Hematopoietic multipotent progenitor cell (in vitro differentiated cells): ENCODE measurements at regions not wholly inside any gene's neighbourhood (a gene's known extent, or its start where the extent isn't known, plus 50 kb on each side); places are given as distances from the start of the nearest gene placed in this dataset.
"Not testable (repeated sequence)": the region's sequence is repeated elsewhere in the genome, so short reads cannot be mapped to it uniquely, and the experiment has no call there.

ENCODE experiments used
- DNase-seq, 3 donors: peaks; one replicate each; pipeline ENCODE4 v3.0.0-alpha.2; 2011 to 2015; ENCODE audit warnings: low read depth in 2 of 3, low spot score in 2 of 3

DNA sequence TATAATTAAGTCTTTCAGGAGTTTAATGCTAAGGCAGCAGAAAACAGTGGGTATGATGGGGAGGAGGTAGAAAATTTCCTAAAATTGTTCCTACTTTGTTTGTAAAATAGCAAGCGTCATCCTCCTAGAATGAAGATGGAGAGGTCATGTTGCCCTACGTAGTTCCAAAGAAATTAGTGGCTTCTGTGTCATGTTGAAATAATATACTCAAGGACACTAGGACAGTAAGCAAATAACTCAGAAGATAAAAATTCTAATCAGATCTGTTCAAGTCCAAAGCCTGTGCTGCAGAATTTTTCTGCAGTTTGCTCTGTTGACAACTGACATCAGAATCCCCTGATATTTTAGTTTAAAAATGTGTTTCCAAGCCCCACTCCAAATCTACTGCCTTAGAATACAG lies 486.3 kb downstream of the DIRAS2 start:
- no peak for DNase-seq

DNA sequence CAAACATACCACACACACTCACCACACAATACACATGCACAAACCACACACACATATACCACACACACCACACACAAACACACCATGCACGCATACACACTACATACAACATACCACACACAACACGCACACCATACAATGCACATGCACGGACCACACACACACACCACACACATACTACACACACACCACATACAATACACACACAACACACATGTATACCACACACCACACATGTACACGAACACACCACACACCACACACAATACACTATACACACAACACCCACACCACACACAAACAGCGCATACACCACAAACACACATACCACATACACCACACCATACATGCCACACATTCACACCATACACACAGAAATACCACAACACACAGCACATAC lies 480.3 kb downstream of the DIRAS2 start:
- DNase-seq: no peak

DNA sequence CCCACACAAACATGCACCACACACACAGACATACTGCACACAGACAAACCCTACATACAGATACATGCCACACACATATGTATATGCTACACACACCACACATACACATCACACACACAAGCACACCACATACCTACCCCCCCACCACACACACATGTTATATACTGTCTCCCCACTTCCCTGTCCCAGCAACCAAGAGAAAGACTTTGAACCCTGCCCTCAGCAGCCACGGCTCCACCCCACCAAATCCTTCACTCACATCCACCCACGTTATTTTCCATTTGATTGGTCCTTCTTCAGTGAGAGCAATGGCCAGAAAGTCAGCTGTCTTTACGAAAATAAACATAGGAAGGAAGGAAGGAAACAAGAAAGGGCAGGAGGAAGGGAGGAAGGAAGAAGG lies 479.8 kb downstream of the DIRAS2 start:
- DNase-seq: no peak

GRCh38 chr9:90165281-90165680 lies 477.3 kb downstream of the DIRAS2 start:
- DNase-seq: no peak

- DNase-seq: not testable (repeated sequence)
Observed at GRCh38 chr9:90166374-90166773, 476.2 kb downstream of the DIRAS2 start.

- DNase-seq: no peak
Observed at GRCh38 chr9:90167914-90168313, 474.7 kb downstream of the DIRAS2 start.

- DNase-seq: no peak
Observed at GRCh38 chr9:90169490-90169889, 473.1 kb downstream of the DIRAS2 start.

DNA sequence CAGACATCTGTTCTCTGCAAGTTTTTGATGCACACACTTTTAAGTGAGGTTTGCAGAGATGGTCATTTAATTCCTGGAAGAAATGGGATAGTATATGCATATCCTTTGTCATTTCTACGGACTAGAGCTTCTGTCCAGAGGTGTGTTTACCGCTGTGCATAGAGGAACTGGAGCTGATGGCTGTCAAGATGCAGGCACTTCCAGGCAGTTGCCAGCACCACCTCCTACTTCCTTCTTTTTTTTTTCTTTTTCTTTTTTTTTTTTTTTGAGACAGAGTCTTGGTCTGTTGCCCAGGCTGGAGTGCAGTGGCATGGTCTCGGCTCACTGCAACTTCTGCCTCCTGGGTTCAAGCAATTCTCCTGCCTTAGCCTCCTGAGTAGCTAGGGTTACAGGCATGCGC lies 468.7 kb downstream of the DIRAS2 start:
- DNase-seq: peak in 2 of 3 donors; percentile 10 to 24

DNA sequence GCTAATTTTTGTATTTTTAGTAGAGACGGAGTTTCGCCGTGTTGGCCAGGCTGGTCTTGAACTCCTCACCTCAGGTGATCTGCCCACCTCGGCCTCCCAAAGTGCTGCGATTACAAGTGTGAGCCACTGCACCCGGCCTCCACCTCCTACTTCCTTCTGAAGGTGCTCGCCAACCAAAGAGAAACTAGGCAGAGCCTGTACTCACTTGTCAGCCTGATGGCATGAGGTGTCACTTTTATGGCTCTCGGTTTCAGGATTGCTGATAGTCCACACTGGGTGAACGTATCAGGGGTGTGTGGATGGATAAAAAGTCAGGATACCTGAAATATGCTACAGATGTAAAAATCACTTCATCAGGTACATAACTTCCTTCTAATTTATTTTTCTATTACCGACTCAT lies 468.3 kb downstream of the DIRAS2 start:
- not testable (repeated sequence) for DNase-seq

- DNase-seq: no peak
Observed at GRCh38 chr9:90175257-90175656, 467.4 kb downstream of the DIRAS2 start.

- no peak for DNase-seq
Observed at GRCh38 chr9:90175865-90176264, 466.8 kb downstream of the DIRAS2 start.

- no peak for DNase-seq
Observed at GRCh38 chr9:90176901-90177300, 465.7 kb downstream of the DIRAS2 start.

DNA sequence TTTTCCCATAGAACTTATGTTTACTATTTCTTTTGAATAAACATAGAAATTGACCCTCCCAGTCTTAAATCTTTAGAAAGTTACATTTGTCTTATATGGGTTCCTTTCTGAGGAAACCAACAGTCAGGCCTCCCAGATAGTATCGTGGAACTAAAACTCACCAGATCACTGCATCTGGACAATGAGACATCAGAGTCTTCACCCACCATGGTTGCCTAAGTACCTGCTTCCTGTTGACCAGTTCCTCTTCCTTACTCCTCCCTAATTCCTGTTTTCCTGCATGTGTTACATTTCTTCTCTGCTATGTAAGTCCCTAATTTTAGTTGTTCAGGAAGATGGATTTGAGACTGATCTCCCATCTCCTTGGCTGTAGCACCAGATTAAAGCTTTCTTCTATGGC lies 462.2 kb downstream of the DIRAS2 start:
- DNase-seq: no peak

GRCh38 chr9:90188656-90189055 lies 454.0 kb downstream of the DIRAS2 start:
- DNase-seq: peak in 1 of 3 donors; percentile 2

DNA sequence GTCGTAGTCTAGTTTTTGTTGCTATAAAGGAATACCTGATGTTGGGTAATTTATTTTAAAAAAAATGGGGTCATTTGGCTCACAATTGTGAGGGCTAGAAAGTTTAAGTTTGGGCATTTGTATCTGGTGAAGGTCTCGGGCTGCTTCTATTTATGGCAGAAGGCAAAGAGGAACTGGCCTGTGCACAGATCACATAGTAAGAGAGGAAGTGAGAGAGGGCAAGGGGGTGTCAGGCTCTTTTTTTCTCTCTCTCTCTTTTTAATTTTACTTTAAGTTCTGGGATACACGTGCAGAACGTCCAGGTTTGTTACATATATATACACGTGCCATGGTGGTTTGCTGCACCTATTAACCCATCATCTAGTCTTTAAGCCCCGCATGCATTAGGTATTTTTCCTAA lies 453.3 kb downstream of the DIRAS2 start:
- DNase-seq: peak in 2 of 3 donors; percentile 22 to 71

GRCh38 chr9:90192465-90192864 lies 450.2 kb downstream of the DIRAS2 start:
- not testable (repeated sequence) for DNase-seq

DNA sequence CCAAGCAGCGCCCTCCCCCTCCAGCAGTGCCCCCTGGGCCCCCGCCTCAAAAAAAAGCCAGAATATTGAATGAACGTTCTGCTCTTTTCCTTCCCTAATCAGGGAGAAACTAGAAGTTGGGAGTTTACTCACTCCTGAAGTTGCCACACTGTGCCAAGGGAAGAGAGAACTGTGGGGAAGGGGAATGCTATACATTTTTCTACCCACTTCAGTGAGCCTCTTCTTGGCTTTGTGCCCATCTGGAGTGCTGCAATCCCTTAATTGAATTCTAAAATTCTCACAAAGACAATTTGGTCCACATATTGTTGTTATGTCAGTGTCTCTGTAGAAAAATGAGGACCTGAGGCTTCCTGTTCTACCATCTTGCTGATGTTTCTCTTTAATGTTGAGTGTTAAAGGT lies 443.7 kb downstream of the DIRAS2 start:
- no peak for DNase-seq

- no peak for DNase-seq
Observed at GRCh38 chr9:90201766-90202165, 440.9 kb downstream of the DIRAS2 start.

- no peak for DNase-seq
Observed at GRCh38 chr9:90204128-90204831, 438.3 kb downstream of the DIRAS2 start.

GRCh38 chr9:90213045-90213444 lies 429.6 kb downstream of the DIRAS2 start:
- DNase-seq: not testable (repeated sequence)

DNA sequence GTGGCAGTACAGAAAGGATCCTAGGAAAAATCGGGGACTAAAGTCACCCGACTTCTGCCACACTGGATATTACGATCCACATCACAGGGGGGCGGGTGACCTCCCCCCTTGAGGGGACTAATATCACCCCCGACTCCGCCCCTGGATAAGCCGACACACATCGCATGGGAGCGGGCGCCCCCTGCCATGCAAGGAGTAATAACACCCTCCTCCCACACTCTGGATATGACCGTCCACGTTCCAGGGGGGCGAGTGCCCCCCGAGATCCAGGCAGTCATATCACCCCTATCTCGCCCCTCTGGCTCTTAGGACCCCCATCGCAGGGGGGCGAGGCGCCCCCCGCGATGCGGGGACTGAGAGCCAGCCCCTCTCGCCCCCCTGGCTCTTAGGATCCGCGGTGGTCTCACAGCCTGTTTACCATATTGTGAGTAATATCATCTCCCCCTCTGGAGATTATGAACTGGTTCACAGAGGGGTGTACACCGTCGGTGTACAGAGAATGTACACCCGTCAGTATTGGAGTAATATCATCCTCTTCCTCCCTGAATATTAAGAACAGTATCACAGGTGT lies 423.0 kb downstream of the DIRAS2 start:
- DNase-seq: peak in 2 of 3 donors; percentile 45 to 57

DNA sequence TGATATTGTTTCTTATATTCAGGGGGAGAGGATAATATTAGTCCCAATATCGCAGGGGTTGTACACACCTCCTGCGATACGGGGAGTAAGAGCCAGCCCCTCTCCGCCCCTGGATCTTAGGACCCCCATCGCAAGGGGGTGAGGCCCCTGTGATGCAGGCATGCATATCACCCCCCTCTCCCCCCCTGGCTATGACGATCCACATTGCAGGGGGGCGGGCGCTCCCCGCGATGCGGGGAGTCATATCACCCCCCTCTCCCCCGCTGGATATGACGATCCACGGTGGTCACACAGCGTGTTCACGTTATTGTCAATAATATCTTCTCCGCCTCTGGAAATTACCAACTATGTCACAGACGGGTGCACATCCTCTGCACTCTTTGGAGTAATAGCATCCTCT lies 420.7 kb downstream of the DIRAS2 start:
- DNase-seq: not testable (repeated sequence)
